ENCODE measurements at regions not wholly inside any gene's neighbourhood (a gene's known extent, or its start where the extent isn't known, plus 50 kb on each side); places are given as distances from the start of the nearest gene placed in this dataset.

- TF ChIP-seq NFRKB (IDR thresholded peaks at IDR 0.05; ENCODE audit: low read depth): no peak
- no peak for TF ChIP-seq FOXP1 (CRISPR knock-in tag; IDR thresholded peaks at IDR 0.05)
These were observed 713.2 kb downstream of the NOVA1 start for GRCh38 chr14:25884657-25885056.

Measured in K562 (cell line).